Body of pancreas (tissue), 4 donors: ENCODE measurements at regions not wholly inside any gene's neighbourhood (a gene's known extent, or its start where the extent isn't known, plus 50 kb on each side); places are given as distances from the start of the nearest gene placed in this dataset.

Experiments
- CTCF ChIP-seq, 7 experiments: fragments of 450-650 bp in 4 of 7; fragments of 200-600 bp in 3 of 7; sonication (generic) in 3 of 7; IDR thresholded peaks; one replicate each; pipeline ENCODE4 v1.5.1; 2016 to 2019; ENCODE audit warnings: antibody characterized with exemption in 7 of 7
- POLR2A ChIP-seq, 3 donors: fragments of 450-650 bp; IDR thresholded peaks; one replicate each; pipeline ENCODE4 v1.6.1; 2016; ENCODE audit warnings: antibody characterized with exemption in 3 of 3, mild to moderate bottlenecking in 2 of 3

GRCh38 chr17:63311416-63311937, 134.6 kb downstream of the CYB561 start:
- no peak for TF ChIP-seq CTCF (IDR thresholded peaks at IDR 0.05)
- TF ChIP-seq POLR2A (IDR thresholded peaks at IDR 0.05): no peak
